K562 (cell line): ENCODE measurements at regions not wholly inside any gene's neighbourhood (a gene's known extent, or its start where the extent isn't known, plus 50 kb on each side); places are given as distances from the start of the nearest gene placed in this dataset.
A peak's percentile ranks its signal among the peaks of the same experiment; 100 is the strongest.

Source experiments
- EHMT2 ChIP-seq: fragments of 450-650 bp; IDR thresholded peaks from 2 replicates; pipeline ENCODE4 v1.6.1; 2018; ENCODE audit warnings: antibody characterized with exemption
- ESRRB ChIP-seq: fragments of 250-450 bp; sonication (Bioruptor Pico); IDR thresholded peaks from 2 replicates; pipeline ENCODE4 v1.5.0; 2020; ENCODE audit warnings: mild to moderate bottlenecking, moderate library complexity, borderline replicate concordance
- FUS ChIP-seq: fragments of 200-400 bp; formaldehyde crosslinking; optimal IDR thresholded peaks from 2 replicates; pipeline ENCODE3; 2017; ENCODE audit warnings: low read depth, low read length
- HSF4 ChIP-seq: fragments of 250-450 bp; sonication (Bioruptor Pico); IDR thresholded peaks from 2 replicates; pipeline ENCODE4 v2.1.2; 2022; ENCODE audit warnings: mild to moderate bottlenecking, moderate library complexity, borderline replicate concordance
- KDM1A ChIP-seq, 2 experiments: fragments of 450-650 bp; IDR thresholded peaks; 2 replicates each; pipeline ENCODE4 v1.6.1; 2016; ENCODE audit warnings: mild to moderate bottlenecking in 2 of 2
- MYBL2 ChIP-seq, 2 experiments: fragments of 450-650 bp in 1 of 2; sonication (generic) in 1 of 2; formaldehyde crosslinking in 1 of 2; IDR thresholded peaks; 2 replicates each; pipeline versions ENCODE4 v1.6.1 to v1.8.1; 2017 to 2022; ENCODE audit warnings: borderline replicate concordance in 1 of 2, inconsistent platforms in 1 of 2, low read depth in 1 of 2, mild to moderate bottlenecking in 1 of 2, missing genetic modification reagents in 1 of 2, moderate library complexity in 1 of 2
- NFATC3 ChIP-seq: fragments of 450-650 bp; IDR thresholded peaks from 2 replicates; pipeline ENCODE4 v1.6.1; 2017; ENCODE audit warnings: mild to moderate bottlenecking
- STAT5A ChIP-seq: IDR thresholded peaks from 2 replicates; pipeline ENCODE4 v1.6.1; 2012; ENCODE audit warnings: low read length, inconsistent platforms, borderline replicate concordance
- TAF1 ChIP-seq: IDR thresholded peaks from 2 replicates; pipeline ENCODE4 v1.6.1; 2011; ENCODE audit warnings: mild to moderate bottlenecking, low read length, moderate library complexity; ENCODE audit not compliant: insufficient read depth, control insufficient read depth, severe bottlenecking; ENCODE audit errors: extremely low read depth
- TARDBP ChIP-seq: fragments of 450-650 bp; IDR thresholded peaks from 2 replicates; pipeline ENCODE4 v1.6.1; 2016
- TEAD1 ChIP-seq, 2 experiments: fragments of 450-650 bp in 1 of 2; sonication (generic) in 1 of 2; formaldehyde crosslinking; IDR thresholded peaks; 2 replicates each; pipeline versions ENCODE4 v1.4.0 to v1.8.0; 2020 to 2022; ENCODE audit warnings: mild to moderate bottlenecking in 2 of 2, missing genetic modification reagents in 1 of 2
- U2AF1 ChIP-seq: fragments of 200-400 bp; formaldehyde crosslinking; optimal IDR thresholded peaks from 2 replicates; pipeline ENCODE3; 2017; ENCODE audit warnings: mild to moderate bottlenecking, low read depth, low read length, moderate library complexity
- ZBTB49 ChIP-seq: sonication (generic); formaldehyde crosslinking; IDR thresholded peaks from 2 replicates; pipeline ENCODE4 v1.8.0; 2022; ENCODE audit warnings: missing genetic modification reagents, mild to moderate bottlenecking, borderline replicate concordance
- ZNF124 ChIP-seq: sonication (generic); formaldehyde crosslinking; IDR thresholded peaks from 2 replicates; pipeline ENCODE4 v1.8.1; 2022; ENCODE audit warnings: missing genetic modification reagents
- ZNF354B ChIP-seq: fragments of 250-450 bp; sonication (Bioruptor Pico); IDR thresholded peaks from 2 replicates; pipeline ENCODE4 v1.4.0; 2020
- ZNF408 ChIP-seq: fragments of 250-450 bp; sonication (Bioruptor Pico); IDR thresholded peaks from 2 replicates; pipeline ENCODE4 v1.4.0; 2020; ENCODE audit warnings: low read depth, mild to moderate bottlenecking, moderate library complexity
- TF ChIP-seq, protein P1 (sequence below): fragments of 450-650 bp; IDR thresholded peaks from 2 replicates; pipeline ENCODE4 v1.6.1; 2016; ENCODE audit warnings: antibody characterized with exemption
- TF ChIP-seq, protein P2 (sequence below): sonication (generic); formaldehyde crosslinking; IDR thresholded peaks from 2 replicates; pipeline ENCODE4 v1.8.1; 2023; ENCODE audit warnings: mild to moderate bottlenecking, missing genetic modification reagents
- TF ChIP-seq, protein P3 (sequence below): IDR thresholded peaks from 3 replicates; pipeline ENCODE4 v1.6.1; 2011; ENCODE audit warnings: borderline replicate concordance, mild to moderate bottlenecking; ENCODE audit not compliant: insufficient read length, insufficient read depth

GRCh38 chr2:157934684-157935377 lies 58.7 kb upstream of the ACVR1 start (continued):
- TF ChIP-seq, protein P1, sequence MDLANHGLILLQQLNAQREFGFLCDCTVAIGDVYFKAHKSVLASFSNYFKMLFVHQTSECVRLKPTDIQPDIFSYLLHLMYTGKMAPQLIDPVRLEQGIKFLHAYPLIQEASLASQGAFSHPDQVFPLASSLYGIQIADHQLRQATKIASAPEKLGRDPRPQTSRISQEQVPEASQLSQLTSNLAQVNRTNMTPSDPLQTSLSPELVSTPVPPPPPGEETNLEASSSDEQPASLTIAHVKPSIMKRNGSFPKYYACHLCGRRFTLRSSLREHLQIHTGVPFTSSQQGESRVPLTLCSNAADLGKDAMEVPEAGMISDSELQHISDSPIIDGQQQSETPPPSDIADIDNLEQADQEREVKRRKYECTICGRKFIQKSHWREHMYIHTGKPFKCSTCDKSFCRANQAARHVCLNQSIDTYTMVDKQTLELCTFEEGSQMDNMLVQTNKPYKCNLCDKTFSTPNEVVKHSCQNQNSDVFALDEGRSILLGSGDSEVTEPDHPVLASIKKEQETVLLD = no peak
- TF ChIP-seq ZNF408 (no peak), ZNF354B (CRISPR knock-in tag) (no peak), ESRRB (no peak), EHMT2 (peak; percentile 68), HSF4 (CRISPR knock-in tag) (no peak), NFATC3 (no peak), TARDBP (no peak), ZNF124 (CRISPR knock-in tag) (no peak), U2AF1 (no peak), KDM1A (IDR thresholded peaks at IDR 0.05) (0 out of 4 replicates have a peak, but pooled peaks of 1 of the 2 experiments have one; percentile 23), MYBL2 (IDR thresholded peaks at IDR 0.05; ENCODE audit: low read depth) (no peak), MYBL2 (CRISPR knock-in tag; IDR thresholded peaks at IDR 0.05; ENCODE audit: borderline replicate concordance) (no peak), TAF1 (no peak), STAT5A (no peak; the same call in 1 of the 2 replicates), TEAD1 (CRISPR knock-in tag; IDR thresholded peaks at IDR 0.05) (no peak), ZBTB49 (CRISPR knock-in tag) (no peak), FUS (no peak)
- TF ChIP-seq, protein P2, sequence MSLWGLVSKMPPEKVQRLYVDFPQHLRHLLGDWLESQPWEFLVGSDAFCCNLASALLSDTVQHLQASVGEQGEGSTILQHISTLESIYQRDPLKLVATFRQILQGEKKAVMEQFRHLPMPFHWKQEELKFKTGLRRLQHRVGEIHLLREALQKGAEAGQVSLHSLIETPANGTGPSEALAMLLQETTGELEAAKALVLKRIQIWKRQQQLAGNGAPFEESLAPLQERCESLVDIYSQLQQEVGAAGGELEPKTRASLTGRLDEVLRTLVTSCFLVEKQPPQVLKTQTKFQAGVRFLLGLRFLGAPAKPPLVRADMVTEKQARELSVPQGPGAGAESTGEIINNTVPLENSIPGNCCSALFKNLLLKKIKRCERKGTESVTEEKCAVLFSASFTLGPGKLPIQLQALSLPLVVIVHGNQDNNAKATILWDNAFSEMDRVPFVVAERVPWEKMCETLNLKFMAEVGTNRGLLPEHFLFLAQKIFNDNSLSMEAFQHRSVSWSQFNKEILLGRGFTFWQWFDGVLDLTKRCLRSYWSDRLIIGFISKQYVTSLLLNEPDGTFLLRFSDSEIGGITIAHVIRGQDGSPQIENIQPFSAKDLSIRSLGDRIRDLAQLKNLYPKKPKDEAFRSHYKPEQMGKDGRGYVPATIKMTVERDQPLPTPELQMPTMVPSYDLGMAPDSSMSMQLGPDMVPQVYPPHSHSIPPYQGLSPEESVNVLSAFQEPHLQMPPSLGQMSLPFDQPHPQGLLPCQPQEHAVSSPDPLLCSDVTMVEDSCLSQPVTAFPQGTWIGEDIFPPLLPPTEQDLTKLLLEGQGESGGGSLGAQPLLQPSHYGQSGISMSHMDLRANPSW (CRISPR knock-in tag) = no peak
- TF ChIP-seq, protein P3, sequence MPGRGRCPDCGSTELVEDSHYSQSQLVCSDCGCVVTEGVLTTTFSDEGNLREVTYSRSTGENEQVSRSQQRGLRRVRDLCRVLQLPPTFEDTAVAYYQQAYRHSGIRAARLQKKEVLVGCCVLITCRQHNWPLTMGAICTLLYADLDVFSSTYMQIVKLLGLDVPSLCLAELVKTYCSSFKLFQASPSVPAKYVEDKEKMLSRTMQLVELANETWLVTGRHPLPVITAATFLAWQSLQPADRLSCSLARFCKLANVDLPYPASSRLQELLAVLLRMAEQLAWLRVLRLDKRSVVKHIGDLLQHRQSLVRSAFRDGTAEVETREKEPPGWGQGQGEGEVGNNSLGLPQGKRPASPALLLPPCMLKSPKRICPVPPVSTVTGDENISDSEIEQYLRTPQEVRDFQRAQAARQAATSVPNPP = no peak
